Stimulated activated CD4-positive, alpha-beta T cell treated with anti-CD3 and anti-CD28 coated beads, Interleukin-12 subunit alpha, Interleukin-12 subunit beta, amount 100 ng/mL, for 24 hours (primary cell): ENCODE measurements at regions not wholly inside any gene's neighbourhood (a gene's known extent, or its start where the extent isn't known, plus 50 kb on each side); places are given as distances from the start of the nearest gene placed in this dataset.
"Not testable (repeated sequence)": the region's sequence is repeated elsewhere in the genome, so short reads cannot be mapped to it uniquely, and the experiment has no call there.

ENCODE experiments used
- DNase-seq, 2 experiments: peaks; one replicate each; pipeline ENCODE4 v3.0.0-alpha.2; 2020; ENCODE audit warnings: low read depth in 2 of 2

- DNase-seq = no peak
These were observed 117.9 kb upstream of the IL12A start for GRCh38 chr3:159870723-159871122.

GRCh38 chr3:159872374-159873109 lies 116.1 kb upstream of the IL12A start:
- no peak for DNase-seq

- no peak for DNase-seq
These were observed 113.5 kb upstream of the IL12A start for GRCh38 chr3:159875116-159875515.

- no peak for DNase-seq
These were observed 110.7 kb upstream of the IL12A start for GRCh38 chr3:159877924-159878323.

- no peak for DNase-seq
These were observed 109.5 kb upstream of the IL12A start for GRCh38 chr3:159879146-159879545.

GRCh38 chr3:159879598-159879997 lies 109.0 kb upstream of the IL12A start:
- no peak for DNase-seq

GRCh38 chr3:159881208-159881607 lies 107.4 kb upstream of the IL12A start:
- DNase-seq = no peak

- DNase-seq = no peak
These were observed 106.8 kb upstream of the IL12A start for GRCh38 chr3:159881828-159882309.

GRCh38 chr3:159882367-159882766 lies 106.3 kb upstream of the IL12A start:
- no peak for DNase-seq

GRCh38 chr3:159882790-159883779 lies 105.5 kb upstream of the IL12A start:
- DNase-seq = no peak

GRCh38 chr3:159884661-159885402 lies 103.8 kb upstream of the IL12A start:
- DNase-seq = no peak

GRCh38 chr3:159886050-159886449 lies 102.6 kb upstream of the IL12A start:
- no peak for DNase-seq

GRCh38 chr3:159886530-159886929 lies 102.1 kb upstream of the IL12A start:
- DNase-seq = not testable (repeated sequence)

GRCh38 chr3:159887168-159887567 lies 101.5 kb upstream of the IL12A start:
- no peak for DNase-seq

GRCh38 chr3:159887911-159888310 lies 100.7 kb upstream of the IL12A start:
- DNase-seq = no peak

- no peak for DNase-seq
These were observed 96.4 kb upstream of the IL12A start for GRCh38 chr3:159892171-159892795.

GRCh38 chr3:159892801-159893200 lies 95.8 kb upstream of the IL12A start:
- no peak for DNase-seq

GRCh38 chr3:159894386-159894785 lies 94.2 kb upstream of the IL12A start:
- no peak for DNase-seq

GRCh38 chr3:159895430-159895829 lies 93.2 kb upstream of the IL12A start:
- no peak for DNase-seq

- no peak for DNase-seq
These were observed 92.1 kb upstream of the IL12A start for GRCh38 chr3:159896543-159896942.

- DNase-seq = no peak
These were observed 91.1 kb upstream of the IL12A start for GRCh38 chr3:159897331-159898075.
